Caco-2 (cell line): ENCODE measurements at regions not wholly inside any gene's neighbourhood (a gene's known extent, or its start where the extent isn't known, plus 50 kb on each side); places are given as distances from the start of the nearest gene placed in this dataset.

Experiments used
- BruUV-seq: library from RNA; stranded (reverse); fragments of 400-500 nt; replicated peaks from 2 replicates; lab custom pipeline; 2021; lab: Mats Ljungman, UMichigan
- CTCF ChIA-PET: fragments of 300-600 bp; sonication (Branson Sonifier 250); formaldehyde crosslinking; loops from one replicate; lab custom pipeline; 2022; ENCODE audit warnings: antibody characterized with exemption; lab: Charles Lee
- POLR2A ChIA-PET: fragments of 300-600 bp; sonication (Branson Sonifier 250); formaldehyde crosslinking; loops from one replicate; lab custom pipeline; 2022; ENCODE audit warnings: antibody characterized with exemption; lab: Charles Lee
- DNase-seq, 2 experiments: peaks; one replicate each; pipeline versions ENCODE4 v3.0.0 to v3.0.0-alpha.2; 2020 to 2022
- H3K27me3 ChIP-seq: replicated peaks from 2 replicates; pipeline ENCODE4 v1.6.0; 2011; ENCODE audit warnings: low read length; ENCODE audit not compliant: control insufficient read depth, insufficient read depth
- H3K36me3 ChIP-seq: 2 replicates; pipeline ENCODE4 v1.5.1; 2011; ENCODE audit warnings: low read length; ENCODE audit not compliant: control insufficient read depth, insufficient read depth
- H3K4me1 ChIP-seq: fragments of 250-450 bp; sonication (Bioruptor Pico); 2 replicates; pipeline ENCODE4 v1.5.1; 2020; ENCODE audit warnings: mild to moderate bottlenecking
- H3K4me3 ChIP-seq: 2 replicates; pipeline ENCODE4 v1.5.1; 2011; ENCODE audit warnings: low read depth, mild to moderate bottlenecking, control low read depth, low read length
- H3K9me3 ChIP-seq: fragments of 250-450 bp; sonication (Bioruptor Pico); 2 replicates; pipeline ENCODE4 v1.5.1; 2020; ENCODE audit warnings: mild to moderate bottlenecking, moderate library complexity
- H3K27ac Mint-ChIP-seq: one replicate; pipeline ENCODE4 v1.8.0; 2022; ENCODE audit warnings: mixed read lengths; ENCODE audit not compliant: unreplicated experiment
- H3K27me3 Mint-ChIP-seq: one replicate; pipeline ENCODE4 v1.8.0; 2022; ENCODE audit warnings: mixed read lengths; ENCODE audit not compliant: insufficient read depth, unreplicated experiment
- H3K36me3 Mint-ChIP-seq: one replicate; pipeline ENCODE4 v1.8.0; 2022; ENCODE audit warnings: mild to moderate bottlenecking, mixed read lengths; ENCODE audit not compliant: insufficient read depth, unreplicated experiment
- H3K4me1 Mint-ChIP-seq: one replicate; pipeline ENCODE4 v1.8.0; 2022; ENCODE audit warnings: low read depth, mixed read lengths; ENCODE audit not compliant: unreplicated experiment
- H3K4me3 Mint-ChIP-seq: one replicate; pipeline ENCODE4 v1.8.0; 2022; ENCODE audit warnings: mild to moderate bottlenecking, moderate library complexity, mixed read lengths; ENCODE audit not compliant: unreplicated experiment
- H3K9me3 Mint-ChIP-seq: one replicate; pipeline ENCODE4 v1.8.0; 2022; ENCODE audit warnings: mixed read lengths; ENCODE audit not compliant: unreplicated experiment
- CTCF ChIP-seq, 2 experiments: fragments of 200-600 bp in 1 of 2; IDR thresholded peaks; 1 replicate in 1 of 2; 2 replicates in 1 of 2; pipeline versions ENCODE4 v1.5.1 to v1.8.0; 2011 to 2022; ENCODE audit warnings: antibody characterized with exemption in 1 of 2, control low read depth in 1 of 2, inconsistent platforms in 1 of 2, low read depth in 1 of 2, low read length in 1 of 2, mild to moderate bottlenecking in 1 of 2, moderate library complexity in 1 of 2; ENCODE audit not compliant: insufficient read depth in 1 of 2, severe bottlenecking in 1 of 2, unreplicated experiment in 1 of 2
- intact Hi-C: fragments of 100-400 bp; cut with micrococcal nuclease; formaldehyde crosslinking; loops from one replicate; pipeline ENCODE4 v1.10.0; 2022; ENCODE audit not compliant: unreplicated experiment

- CTCF ChIA-PET, result no interaction called here
- BruUV-seq, result no TSS peak
- no peaks in the 10 kb centered on the region for H3K9me3 ChIP-seq
Observed at GRCh38 chr12:114237230-114237629, 168.7 kb downstream of the TBX5 start.

GRCh38 chr12:114232187-114232586 is 173.8 kb downstream of the TBX5 start:
- Mint-ChIP-seq H3K27ac (no peak overlapping the region), H3K36me3 (no peaks in the 10 kb centered on the region), H3K4me1 (no peaks in the 10 kb centered on the region), H3K9me3 (no peaks in the 10 kb centered on the region), H3K27me3 (peaks cover 2% of the 10 kb centered on the region), H3K4me3 (no peak overlapping the region)
- no TSS peak for BruUV-seq
- Histone ChIP-seq H3K4me3 (no peak overlapping the region), H3K4me1 (0 out of 2 replicates have a peak, but pooled peaks cover 4% of the 10 kb centered on the region), H3K9me3 (no peaks in the 10 kb centered on the region), H3K36me3 (no peaks in the 10 kb centered on the region), H3K27me3 (no peaks in the 10 kb centered on the region)
- CTCF ChIA-PET, result no interaction called here
- no peak for TF ChIP-seq CTCF (IDR thresholded peaks at IDR 0.05; ENCODE audit: insufficient read depth in 1 of 2, low read depth in 1 of 2, low read length in 1 of 2, severe bottlenecking in 1 of 2, unreplicated experiment in 1 of 2)
- DNase-seq, result no peak
- intact Hi-C loops, result no loop called here
- POLR2A ChIA-PET, result no interaction called here

More at GRCh38 chr12:114237230-114237629, 168.7 kb downstream of the TBX5 start:
- Mint-ChIP-seq H3K27ac (no peak overlapping the region), H3K4me1 (no peaks in the 10 kb centered on the region), H3K9me3 (no peaks in the 10 kb centered on the region), H3K36me3 (no peaks in the 10 kb centered on the region), H3K27me3 (no peaks in the 10 kb centered on the region), H3K4me3 (no peak overlapping the region)
- intact Hi-C loops, result no loop called here
- TF ChIP-seq CTCF (IDR thresholded peaks at IDR 0.05; ENCODE audit: insufficient read depth in 1 of 2, low read depth in 1 of 2, low read length in 1 of 2, severe bottlenecking in 1 of 2, unreplicated experiment in 1 of 2), result no peak
- Histone ChIP-seq H3K4me3 (no peak overlapping the region), H3K36me3 (no peaks in the 10 kb centered on the region), H3K4me1 (no peaks in the 10 kb centered on the region), H3K27me3 (no peaks in the 10 kb centered on the region)
- POLR2A ChIA-PET, result no interaction called here
- no peak for DNase-seq

- Histone ChIP-seq H3K9me3 (no peaks in the 10 kb centered on the region), H3K27me3 (no peaks in the 10 kb centered on the region), H3K4me3 (no peak overlapping the region), H3K36me3 (no peaks in the 10 kb centered on the region), H3K4me1 (0 out of 2 replicates have a peak, but pooled peaks cover 4% of the 10 kb centered on the region)
- no peaks in the 10 kb centered on the region for H3K36me3 Mint-ChIP-seq
- no peak overlapping the region for H3K27ac Mint-ChIP-seq
- POLR2A ChIA-PET, result no interaction called here
- no peak overlapping the region for H3K4me3 Mint-ChIP-seq
- H3K27me3 Mint-ChIP-seq, result peaks cover 5% of the 10 kb centered on the region
- H3K4me1 Mint-ChIP-seq, result no peaks in the 10 kb centered on the region
- H3K9me3 Mint-ChIP-seq, result no peaks in the 10 kb centered on the region
- CTCF ChIA-PET, result interaction anchor here (1.0 kb wide), 1 partner anchor 279 kb away, joined by 3 read pairs; no protein-coding TSS in a partner anchor
- no peak for DNase-seq
- intact Hi-C loops, result no loop called here
- BruUV-seq, result no TSS peak
- no peak for TF ChIP-seq CTCF (IDR thresholded peaks at IDR 0.05; ENCODE audit: insufficient read depth in 1 of 2, low read depth in 1 of 2, low read length in 1 of 2, severe bottlenecking in 1 of 2, unreplicated experiment in 1 of 2)
Observed at GRCh38 chr12:114229150-114229549, 176.8 kb downstream of the TBX5 start.
